GM04504 (cell line): ENCODE measurements at regions not wholly inside any gene's neighbourhood (a gene's known extent, or its start where the extent isn't known, plus 50 kb on each side); places are given as distances from the start of the nearest gene placed in this dataset.

Experiments used
- DNase-seq: peaks from one replicate; pipeline ENCODE4 v3.0.0-alpha.2; 2012; ENCODE audit warnings: low read depth

- no peak for DNase-seq
Observed at GRCh38 chr10:118537623-118538022, 57.8 kb downstream of the PRLHR start.

GRCh38 chr10:118534136-118534535, 61.3 kb downstream of the PRLHR start:
- no peak for DNase-seq

- DNase-seq: no peak
Observed at GRCh38 chr10:118531105-118531852, 64.2 kb downstream of the PRLHR start.

- DNase-seq: no peak
Observed at GRCh38 chr10:118528426-118528825, 67.0 kb downstream of the PRLHR start.

- DNase-seq: no peak
Observed at GRCh38 chr10:118523775-118524174, 71.7 kb downstream of the PRLHR start.

- DNase-seq: no peak
Observed at GRCh38 chr10:118522791-118523498, 72.5 kb downstream of the PRLHR start.

- DNase-seq: no peak
Observed at GRCh38 chr10:118521415-118522117, 73.9 kb downstream of the PRLHR start.

GRCh38 chr10:118520116-118520742, 75.2 kb downstream of the PRLHR start:
- DNase-seq: no peak

- DNase-seq: no peak
Observed at GRCh38 chr10:118518095-118518494, 77.4 kb downstream of the PRLHR start.

- no peak for DNase-seq
Observed at GRCh38 chr10:118516716-118517115, 78.7 kb downstream of the PRLHR start.

- no peak for DNase-seq
Observed at GRCh38 chr10:118513174-118513573, 82.3 kb downstream of the PRLHR start.

- no peak for DNase-seq
Observed at GRCh38 chr10:118511711-118512110, 83.7 kb downstream of the PRLHR start.

GRCh38 chr10:118508863-118509262, 86.6 kb downstream of the PRLHR start:
- no peak for DNase-seq

GRCh38 chr10:118508355-118508754, 87.1 kb downstream of the PRLHR start:
- DNase-seq: no peak

GRCh38 chr10:118506671-118507590, 88.5 kb downstream of the PRLHR start:
- DNase-seq: no peak

- no peak for DNase-seq
Observed at GRCh38 chr10:118505363-118505762, 90.1 kb downstream of the PRLHR start.

- peak; percentile 47 for DNase-seq
Observed at GRCh38 chr10:118504467-118505205, 90.8 kb downstream of the PRLHR start.

GRCh38 chr10:118504044-118504443, 91.4 kb downstream of the PRLHR start:
- no peak for DNase-seq

GRCh38 chr10:118503192-118503591, 92.3 kb downstream of the PRLHR start:
- no peak for DNase-seq

GRCh38 chr10:118501637-118502440, 93.6 kb downstream of the PRLHR start:
- peak; percentile 76 for DNase-seq
